Stimulated activated CD8-positive, alpha-beta memory T cell treated with anti-CD3 and anti-CD28 coated beads, Interleukin-15, amount 100 ng/mL, for 4 hours (primary cell): ENCODE measurements at regions not wholly inside any gene's neighbourhood (a gene's known extent, or its start where the extent isn't known, plus 50 kb on each side); places are given as distances from the start of the nearest gene placed in this dataset.
"Not testable (repeated sequence)": the region's sequence is repeated elsewhere in the genome, so short reads cannot be mapped to it uniquely, and the experiment has no call there.

ENCODE experiments used
- DNase-seq, 2 donors: peaks; one replicate each; pipeline ENCODE4 v3.0.0-alpha.2; 2020; ENCODE audit warnings: low read depth in 2 of 2

DNA sequence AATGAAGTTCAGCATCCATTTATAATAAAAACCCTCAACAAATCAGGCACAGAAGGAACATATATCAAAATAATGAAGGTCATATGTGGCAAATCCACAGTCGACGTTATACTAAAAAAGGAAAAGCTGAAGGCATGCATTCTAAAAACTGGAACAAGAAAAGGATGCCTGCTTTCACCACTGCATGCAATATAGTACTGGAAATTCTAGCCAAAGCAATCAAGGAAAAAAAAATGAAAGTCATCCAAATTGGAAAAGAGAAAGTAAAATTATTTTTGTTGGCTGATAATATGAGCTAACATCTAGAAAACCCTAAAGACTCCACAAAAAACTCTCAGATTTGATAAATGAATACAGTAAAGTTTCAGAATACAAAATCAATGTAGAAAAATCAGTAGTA, 1123.2 kb downstream of the TBL1XR1 start:
- DNase-seq: no peak

DNA sequence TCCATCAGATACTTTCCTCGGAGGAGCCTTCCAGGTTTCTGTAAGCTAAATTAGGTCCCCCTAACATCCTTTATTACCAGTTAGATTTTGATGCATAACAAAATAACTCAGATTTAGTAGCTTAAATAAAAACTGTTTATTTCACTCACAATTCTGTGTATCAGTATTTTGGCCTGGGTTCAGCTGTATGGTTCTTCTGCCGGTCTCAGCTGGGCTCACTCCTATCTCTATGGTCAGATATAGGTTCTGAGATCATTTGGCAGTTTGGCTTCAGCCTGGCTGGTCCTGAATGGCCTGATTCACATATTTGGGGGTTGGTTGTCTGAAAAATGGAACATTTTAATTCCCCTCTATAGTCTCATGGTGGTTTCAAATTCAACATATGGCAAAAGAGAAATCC, 1125.3 kb downstream of the TBL1XR1 start:
- no peak for DNase-seq

DNA sequence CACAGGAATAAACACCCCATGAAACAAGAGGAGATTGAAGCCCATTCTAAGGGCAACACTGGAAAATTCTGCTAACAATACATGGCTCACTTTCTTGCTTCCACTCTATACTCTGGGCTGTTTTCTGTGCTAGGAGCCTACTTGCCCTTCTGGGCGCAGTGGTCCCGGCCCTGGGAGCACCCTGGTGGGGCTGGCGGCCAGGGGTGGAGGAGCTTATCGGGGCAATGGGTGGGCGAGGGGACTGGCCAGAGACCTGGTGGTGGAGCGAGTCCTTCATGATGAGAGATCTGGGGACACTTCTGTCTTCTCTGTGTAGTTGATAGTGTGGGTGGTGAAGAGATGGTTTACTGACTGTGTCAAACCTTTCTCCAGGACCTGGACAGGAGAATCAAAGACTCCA, 1128.5 kb downstream of the TBL1XR1 start:
- DNase-seq: no peak

DNA sequence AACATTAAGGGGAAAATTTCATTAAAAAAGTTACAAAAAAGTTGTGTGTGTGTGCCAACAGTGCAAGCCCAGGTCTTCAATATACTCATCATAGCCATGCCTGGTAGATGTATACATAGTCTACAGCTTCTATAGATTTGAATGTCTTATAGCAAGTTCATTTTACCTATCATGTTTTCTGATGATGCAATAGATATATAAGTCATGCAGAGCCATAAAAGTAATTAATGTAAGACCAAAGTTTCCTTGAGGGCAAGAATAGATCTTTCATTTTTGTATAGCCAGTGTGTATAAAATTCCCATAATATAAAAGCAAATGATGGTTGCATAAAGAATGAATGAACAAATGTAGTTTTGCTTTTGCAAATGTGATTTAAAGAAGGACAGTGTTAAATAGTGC, 1138.4 kb downstream of the TBL1XR1 start:
- no peak for DNase-seq

DNA sequence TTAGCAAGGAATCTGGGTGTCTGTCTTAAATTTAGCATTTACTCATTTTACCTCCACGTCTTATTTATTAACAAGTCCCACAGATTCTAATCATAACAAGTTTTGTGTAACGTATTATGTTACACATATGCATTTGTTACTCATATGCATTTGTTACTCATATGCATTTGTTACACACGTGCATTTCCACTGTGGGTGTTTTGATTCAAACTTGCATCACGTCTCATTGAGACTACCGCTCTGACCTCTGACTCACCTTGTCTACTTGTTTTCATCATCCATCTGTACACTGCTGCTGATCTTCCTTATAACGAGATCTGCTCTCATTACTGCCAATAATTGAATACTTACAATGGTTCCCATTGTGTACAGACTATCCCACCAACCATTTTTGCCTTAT, 1141.4 kb downstream of the TBL1XR1 start:
- no peak for DNase-seq

DNA sequence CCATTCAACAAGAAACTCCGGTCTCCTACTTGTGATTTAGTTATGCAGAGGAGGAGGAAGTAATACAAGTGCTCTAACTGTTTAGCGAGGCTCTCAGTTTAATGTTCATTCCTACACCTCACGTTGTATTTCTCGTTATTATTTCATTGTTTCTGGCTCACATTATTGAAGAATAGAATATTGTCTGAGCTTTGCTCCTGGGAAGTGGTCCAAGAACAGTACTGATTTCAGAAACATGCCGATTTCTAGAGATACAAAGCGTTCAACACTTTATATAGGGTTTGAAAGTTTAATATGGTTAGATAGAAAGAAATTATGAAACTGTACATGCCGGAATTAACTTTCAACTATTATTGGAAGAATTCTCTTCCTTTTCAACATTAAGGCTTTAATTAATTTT, 1145.5 kb downstream of the TBL1XR1 start:
- no peak for DNase-seq

DNA sequence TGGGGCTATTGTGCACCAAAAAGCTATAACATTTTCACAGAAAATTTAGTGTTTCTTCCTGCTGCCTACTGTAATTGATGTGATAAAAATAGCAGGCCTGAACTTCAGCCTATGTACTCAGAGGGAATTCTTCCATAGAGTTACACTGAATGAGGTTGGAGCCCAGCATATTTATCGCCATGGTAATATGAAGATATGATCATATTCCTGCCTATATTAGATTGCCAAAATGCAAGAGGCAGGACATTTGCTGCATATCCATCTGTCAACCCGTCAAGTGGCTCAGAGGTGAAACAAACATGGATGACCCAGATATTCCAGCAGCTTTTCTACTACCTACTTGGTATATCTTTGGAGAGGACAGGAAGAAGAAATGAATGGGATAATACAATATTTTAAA, 1150.6 kb downstream of the TBL1XR1 start:
- DNase-seq: no peak

DNA sequence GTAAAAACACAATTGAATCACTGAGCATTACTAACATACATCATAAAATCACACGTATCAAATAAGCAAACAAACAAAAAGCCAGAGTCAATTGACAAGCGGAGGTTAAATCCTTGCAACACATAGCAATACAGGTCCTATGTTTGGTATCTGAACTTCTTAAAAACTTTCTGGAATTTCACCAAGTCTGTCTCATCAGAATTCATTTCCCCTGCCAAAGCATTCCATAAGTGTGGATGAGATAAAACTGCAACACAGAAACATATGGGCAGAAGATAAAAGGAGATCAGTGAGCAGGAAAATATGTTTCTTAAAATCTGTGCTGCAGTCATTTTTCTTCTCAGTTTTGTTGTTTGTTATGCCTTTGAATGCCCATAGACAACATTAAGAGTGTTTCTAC, 1155.5 kb downstream of the TBL1XR1 start:
- no peak for DNase-seq

DNA sequence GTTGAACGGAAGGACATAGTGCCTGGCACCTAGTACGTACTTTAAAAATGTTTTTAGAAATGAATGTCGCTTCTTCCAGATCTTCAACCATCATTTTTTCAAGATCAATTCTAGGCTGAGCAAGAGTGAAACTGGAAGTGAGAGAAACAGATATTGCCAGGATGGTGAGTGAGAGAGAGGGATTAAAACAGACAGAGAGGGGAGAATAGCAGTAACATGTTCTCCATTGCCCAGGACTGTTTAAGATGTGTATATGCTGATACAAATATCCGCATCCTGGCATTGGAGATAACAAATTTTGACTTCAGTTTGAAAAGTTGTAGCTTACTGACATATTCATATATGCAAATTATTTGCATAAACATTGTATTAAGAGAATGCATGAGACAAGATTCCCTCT, 1156.1 kb downstream of the TBL1XR1 start:
- no peak for DNase-seq

DNA sequence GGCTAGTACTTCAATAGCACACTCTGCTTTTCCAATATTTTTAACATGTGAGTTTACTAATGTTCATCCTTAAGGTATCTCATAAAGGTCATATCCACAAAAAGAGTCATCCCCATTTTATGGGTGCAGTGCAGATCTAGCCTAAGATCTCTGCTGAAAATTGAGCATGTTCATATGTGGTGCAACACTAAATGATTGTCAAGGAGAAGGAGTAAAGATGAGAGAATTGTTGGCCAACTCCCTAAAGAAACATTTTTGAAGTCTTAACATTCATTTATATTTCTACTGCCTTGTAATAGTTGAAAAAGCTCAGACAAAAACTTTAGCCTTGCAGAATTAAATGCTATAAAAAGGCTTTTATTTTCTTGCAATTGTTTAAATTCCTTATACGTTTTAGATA, 1159.6 kb downstream of the TBL1XR1 start:
- no peak for DNase-seq

DNA sequence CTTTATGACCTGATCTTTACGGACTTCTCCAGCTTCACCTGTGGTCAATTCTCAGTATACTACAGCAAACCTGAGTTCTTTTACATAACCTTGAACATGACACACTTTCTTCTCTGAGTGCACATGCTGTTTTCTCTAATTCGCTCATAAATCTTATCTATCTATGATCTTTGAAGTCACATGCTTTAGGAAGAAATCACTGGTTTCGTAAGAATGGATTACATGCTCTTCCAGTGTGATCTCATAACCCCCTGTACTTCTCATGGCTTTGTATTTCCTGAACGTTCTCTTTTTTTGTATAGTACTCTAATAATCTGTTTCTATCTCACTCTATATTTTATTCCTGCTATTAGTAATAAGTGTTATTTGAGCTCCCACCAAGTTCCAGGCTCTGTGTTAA, 1165.2 kb downstream of the TBL1XR1 start:
- DNase-seq: no peak

DNA sequence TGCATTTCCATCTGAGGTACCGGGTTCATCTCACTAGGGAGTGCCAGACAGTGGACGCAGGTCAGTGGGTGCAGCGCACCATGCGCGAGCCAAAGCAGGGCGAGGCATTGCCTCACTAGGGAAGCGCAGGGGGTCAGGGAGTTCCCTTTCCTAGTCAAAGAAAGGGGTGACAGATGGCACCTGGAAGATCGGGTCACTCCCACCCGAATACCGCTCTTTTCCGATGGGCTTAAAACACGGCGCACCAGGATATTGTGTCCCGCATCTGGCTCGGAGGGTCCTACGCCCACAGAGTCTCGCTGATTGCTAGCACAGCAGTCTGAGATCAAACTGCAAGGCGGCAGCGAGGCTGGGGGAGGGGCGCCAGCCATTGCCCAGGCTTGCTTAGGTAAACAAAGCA, 1157.1 kb downstream of the NAALADL2 start:
- DNase-seq: not testable (repeated sequence)

DNA sequence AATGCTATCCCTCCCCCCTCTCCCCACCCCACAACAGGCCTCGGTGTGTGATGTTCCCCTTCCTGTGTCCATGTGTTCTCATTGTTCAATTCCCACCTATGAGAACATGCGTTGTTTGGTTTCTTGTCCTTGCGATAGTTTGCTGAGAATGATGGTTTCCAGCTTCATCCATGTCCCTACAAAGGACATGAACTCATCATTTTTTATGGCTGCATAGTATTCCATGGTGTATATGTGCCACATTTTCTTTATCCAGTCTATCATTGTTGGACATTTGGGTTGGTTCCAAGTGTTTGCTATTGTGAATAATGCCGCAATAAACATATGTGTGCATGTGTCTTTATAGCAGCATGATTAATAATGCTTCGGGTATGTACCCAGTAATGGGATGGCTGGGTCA, 1156.1 kb downstream of the NAALADL2 start:
- DNase-seq: not testable (repeated sequence)

DNA sequence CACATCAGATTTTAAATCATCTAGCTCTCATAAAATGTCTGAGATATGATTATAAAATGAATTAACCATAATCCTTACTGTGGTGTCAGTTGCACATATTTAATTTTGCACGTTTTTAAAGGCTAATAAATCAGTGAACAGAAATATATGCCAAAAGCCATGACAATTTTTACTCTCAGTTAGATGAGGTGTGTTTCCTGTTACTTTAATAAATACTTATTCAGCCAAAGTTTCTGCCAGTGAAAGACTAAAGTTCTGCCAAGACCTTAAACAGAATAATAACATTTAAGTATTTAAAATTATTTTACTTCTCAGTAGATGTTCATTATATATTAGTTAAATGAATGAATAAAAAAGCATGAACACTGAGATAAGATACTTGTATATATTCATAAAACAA, 1150.1 kb downstream of the NAALADL2 start:
- no peak for DNase-seq

DNA sequence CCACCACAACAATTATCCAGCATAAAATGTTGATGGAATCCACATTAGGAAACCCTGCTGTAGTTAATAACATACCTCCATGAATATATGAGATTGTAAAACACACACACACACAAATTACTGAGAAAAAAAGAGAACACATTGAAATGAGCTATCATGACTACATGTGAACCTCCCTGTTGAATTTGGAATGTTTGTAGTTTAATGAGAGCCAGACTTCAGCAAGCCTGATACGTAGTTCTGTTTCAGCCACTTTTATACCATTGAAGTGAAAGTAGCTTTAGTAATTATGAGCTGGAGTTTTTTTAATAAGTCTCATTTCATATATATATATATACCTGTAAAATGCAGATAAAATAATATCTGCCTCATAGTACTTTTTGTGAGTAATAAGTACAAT, 1146.4 kb downstream of the NAALADL2 start:
- no peak for DNase-seq

DNA sequence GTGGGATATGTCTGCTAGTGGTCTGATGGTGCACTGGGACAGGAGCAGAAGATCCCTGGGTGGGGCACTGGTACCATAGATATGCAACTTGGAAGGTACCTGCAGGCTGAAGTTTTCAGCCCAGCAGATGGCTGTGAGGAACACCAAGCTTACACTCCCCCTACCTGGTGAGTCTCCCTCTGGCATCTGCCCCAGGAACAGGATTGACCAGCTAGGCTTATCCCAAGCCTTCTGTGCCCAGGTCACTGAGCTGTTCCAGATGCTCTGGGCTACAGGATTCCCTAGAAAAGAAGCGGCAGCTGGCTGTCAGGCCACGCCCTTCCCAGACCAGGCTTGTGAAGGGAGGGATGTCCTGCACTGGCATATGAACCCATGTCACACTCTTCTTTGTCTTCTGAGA, 1130.0 kb downstream of the NAALADL2 start:
- no peak for DNase-seq

DNA sequence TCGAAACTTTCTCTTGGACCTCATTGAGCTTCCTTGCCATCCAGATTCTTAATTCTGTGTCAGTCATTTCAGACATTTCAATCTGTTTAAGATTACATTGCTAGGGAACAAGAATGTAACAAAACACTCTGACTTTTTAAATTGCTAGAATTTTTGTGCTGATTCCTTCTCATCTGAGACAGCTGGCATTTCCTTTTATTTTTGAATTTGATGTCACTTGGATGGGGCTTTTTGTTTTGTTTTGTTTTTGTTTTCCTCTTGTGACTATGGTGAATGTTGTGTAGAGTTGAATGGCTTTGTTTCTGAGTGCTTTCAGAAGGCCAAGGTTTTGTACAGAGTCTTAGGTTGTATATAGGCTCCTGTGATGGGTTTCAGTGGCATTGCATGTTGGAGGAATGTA, 1129.3 kb downstream of the NAALADL2 start:
- DNase-seq: no peak

DNA sequence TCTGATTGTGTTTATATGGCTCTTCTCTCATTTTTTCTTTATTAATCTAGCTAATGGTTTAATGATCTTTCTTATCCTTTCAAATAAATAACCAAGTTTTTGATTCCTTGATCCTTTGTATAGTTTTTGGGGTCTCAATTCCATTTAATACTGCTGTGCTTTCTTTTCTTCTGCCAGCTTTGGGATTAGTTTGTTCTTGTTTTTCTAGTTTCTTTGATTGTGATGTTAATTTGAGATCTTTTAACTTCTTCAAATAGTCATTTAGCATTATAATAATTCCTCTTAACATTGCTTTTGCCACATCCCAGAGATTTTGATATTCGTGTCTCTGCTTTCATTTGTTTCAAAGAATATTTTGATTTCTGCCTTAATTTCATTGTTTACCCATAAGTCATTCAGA, 1126.6 kb downstream of the NAALADL2 start:
- DNase-seq: no peak

DNA sequence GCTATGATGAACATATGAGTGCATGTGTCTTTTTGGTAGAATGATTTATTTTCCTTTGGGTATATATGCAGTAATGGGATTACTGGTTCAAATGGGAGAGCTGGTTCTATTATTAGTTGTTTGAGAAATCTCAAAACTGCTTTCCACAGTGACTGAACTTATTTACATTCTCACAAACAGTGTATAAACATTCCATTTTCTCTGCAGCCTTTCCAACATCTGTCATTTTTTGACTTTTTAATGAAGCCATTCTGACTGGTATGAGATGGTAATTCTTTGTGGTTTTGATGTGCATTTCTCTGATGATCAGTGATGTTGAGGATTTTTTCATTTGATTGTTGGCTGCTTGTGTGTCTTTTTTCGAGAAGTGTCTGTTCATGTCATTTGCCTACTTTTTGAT, 1124.2 kb downstream of the NAALADL2 start:
- no peak for DNase-seq

DNA sequence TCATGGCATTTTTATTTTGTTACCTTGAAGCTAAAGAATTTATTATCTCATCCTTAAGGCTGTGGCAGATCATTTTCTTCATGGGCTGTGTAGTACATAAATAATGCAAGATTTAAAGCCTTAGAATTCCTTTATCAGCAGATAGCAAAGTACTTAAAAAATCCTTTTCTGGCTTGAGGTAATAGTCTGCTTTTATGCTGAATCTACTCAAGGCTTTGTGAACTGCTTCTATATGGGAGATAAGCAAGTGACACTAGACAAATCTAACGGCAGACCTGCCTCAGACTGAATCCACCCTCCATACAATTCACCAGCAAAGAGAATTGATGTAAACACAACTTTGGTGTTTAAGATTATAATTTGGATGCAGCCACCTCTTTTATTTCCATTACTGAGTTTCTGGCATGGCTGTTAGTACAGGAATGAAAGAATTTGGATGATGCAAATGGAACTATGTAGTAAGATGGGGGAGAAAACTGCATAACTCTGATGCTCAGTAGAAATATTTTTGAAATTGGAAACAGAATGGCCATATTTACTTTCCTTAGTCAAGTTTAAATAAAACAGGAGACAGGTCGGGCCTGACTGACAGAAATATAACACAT, 1121.5 kb downstream of the NAALADL2 start:
- DNase-seq: no peak

DNA sequence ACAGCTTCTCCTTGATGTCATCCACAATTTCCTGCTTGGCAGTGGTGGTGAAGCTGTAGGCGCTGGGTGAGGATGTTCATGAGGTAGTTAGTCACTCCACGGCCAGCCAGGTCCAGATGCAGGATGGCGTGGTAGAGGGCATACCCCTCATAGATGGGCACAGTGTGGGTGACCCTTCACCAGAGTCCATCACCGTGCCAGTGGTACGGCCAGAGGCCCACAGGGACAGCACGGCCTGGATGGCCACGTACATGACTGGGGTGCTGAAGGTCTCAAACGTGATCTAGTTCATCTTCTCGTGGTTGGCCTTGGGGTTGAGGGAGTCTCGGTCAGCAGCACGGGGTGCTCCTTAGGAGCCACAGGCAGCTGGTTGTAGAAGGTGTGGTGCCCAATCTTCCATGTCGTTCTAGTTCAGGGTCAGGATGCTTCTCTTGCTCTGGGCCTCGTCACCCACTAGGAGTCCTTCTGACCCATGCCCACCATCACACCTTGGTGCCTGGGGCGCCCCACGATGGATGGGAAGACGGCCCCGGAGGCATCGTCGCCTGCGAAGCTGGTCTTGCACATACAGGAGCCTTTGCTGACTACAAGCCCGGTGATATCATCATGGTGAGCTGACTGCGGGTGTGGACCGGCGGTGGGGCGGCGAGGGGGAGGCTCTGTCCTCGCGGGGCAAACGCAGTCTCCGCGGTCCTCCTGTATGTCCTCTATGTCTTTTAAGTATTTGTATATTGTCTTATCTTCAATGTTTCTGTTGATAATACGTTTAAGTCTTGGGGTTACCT, 1119.0 kb downstream of the NAALADL2 start:
- DNase-seq: no peak

DNA sequence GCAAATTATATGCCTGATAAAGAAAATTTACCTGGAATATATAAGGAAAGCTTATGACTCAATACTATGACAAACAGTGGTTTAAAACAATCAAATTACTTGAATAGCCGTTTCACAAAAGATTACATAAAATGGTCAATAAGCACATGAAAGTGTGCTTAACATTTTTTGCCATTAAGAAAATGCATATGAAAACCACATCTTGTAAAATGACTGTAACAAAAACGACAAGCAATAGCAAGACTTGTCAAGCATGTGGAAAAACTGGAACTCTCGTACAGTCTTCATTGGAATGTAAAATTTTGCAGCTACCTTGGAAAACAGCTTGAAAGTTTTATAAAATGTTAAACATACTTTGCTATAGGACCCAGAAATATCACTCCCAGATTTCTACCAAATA, 1110.3 kb downstream of the NAALADL2 start:
- no peak for DNase-seq

DNA sequence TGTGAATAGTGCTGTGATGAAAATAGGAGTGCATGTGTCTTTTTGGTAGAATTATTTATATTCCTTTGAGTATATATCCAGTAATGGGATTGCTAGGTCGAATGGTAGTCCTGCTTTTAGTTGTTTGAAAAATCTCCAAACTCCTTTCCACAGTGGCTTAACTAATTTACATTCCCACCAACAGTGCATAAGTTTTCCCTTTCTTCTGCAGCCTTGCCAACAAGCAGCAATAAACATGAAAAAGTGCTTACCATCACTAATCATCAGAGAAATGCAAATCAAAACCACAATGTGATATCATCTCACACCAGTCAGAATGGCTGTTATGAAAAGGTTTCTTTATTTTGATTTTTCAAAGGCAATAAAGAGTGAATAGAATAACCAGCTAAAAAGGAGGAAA, 1105.9 kb downstream of the NAALADL2 start:
- DNase-seq: no peak

DNA sequence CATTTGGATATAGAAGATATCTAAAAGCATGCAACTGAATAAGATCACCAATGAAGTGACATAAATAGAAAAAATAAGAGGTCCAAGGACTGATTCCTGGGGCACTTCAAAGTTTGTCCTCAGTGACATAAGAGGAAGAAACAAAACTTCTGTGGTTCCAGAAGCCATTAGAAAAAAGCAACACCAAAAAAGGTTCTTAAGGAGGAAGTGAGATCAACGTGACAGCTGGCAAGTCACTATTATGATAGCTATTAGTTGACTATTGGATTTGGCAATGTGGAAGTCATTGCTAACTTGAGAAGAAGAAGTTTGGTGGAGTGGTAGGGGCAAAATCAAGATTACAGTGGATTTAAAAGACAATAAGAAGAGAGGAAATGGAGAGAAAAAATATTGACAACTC, 1098.3 kb downstream of the NAALADL2 start:
- DNase-seq: no peak
